ENCODE measurements at regions not wholly inside any gene's neighbourhood (a gene's known extent, or its start where the extent isn't known, plus 50 kb on each side); places are given as distances from the start of the nearest gene placed in this dataset.

DNA sequence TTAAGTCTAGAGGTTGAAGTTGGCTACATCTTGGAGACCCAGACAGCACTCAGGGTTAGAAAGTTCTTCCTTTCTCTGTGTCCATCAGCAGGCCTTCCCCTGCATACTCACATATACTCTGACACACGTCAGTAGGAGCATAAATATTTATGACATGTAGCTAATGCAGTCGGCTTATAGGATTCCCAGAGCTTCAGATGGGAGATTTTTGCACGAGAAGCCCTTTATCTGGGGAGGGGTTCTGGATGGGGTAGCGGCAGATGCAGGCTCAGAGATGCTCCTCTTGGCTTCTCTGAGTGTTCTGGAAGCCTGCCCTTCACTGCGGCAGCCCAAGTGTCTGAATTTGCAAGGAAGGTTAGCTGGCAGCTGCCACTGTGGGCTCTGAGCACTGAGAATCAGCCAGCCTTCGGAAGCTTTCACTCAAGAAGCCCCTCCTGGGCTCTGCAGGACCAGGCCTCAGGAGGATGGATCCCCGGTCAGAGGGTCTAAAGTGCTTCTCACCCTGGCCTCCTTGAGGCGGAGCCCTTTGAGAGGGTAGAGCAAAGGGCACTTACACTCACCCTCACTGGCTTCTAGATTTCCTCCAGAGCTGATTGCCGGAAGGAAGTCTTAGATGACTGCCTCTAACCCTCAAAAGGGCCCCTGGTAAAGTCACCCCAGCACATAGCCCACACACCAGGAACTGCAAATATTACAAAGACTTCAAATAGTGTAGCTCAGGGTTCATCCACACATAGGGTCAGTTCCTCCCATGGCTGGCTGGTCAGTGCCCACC, 68.1 kb upstream of the NFASC start:
- TF ChIP-seq, protein P1, sequence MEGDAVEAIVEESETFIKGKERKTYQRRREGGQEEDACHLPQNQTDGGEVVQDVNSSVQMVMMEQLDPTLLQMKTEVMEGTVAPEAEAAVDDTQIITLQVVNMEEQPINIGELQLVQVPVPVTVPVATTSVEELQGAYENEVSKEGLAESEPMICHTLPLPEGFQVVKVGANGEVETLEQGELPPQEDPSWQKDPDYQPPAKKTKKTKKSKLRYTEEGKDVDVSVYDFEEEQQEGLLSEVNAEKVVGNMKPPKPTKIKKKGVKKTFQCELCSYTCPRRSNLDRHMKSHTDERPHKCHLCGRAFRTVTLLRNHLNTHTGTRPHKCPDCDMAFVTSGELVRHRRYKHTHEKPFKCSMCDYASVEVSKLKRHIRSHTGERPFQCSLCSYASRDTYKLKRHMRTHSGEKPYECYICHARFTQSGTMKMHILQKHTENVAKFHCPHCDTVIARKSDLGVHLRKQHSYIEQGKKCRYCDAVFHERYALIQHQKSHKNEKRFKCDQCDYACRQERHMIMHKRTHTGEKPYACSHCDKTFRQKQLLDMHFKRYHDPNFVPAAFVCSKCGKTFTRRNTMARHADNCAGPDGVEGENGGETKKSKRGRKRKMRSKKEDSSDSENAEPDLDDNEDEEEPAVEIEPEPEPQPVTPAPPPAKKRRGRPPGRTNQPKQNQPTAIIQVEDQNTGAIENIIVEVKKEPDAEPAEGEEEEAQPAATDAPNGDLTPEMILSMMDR (IDR thresholded peaks at IDR 0.05) = no peak
- TF ChIP-seq POLR2A (IDR thresholded peaks at IDR 0.05) = no peak

All from uterus (tissue), 2 donors.